Kidney epithelial cell (primary cell): ENCODE measurements at regions not wholly inside any gene's neighbourhood (a gene's known extent, or its start where the extent isn't known, plus 50 kb on each side); places are given as distances from the start of the nearest gene placed in this dataset.

Experiments
- DNase-seq: peaks from one replicate; pipeline ENCODE4 v3.0.0-alpha.2; 2010; ENCODE audit warnings: low read depth
- H3K27me3 ChIP-seq: 2 replicates; pipeline ENCODE4 v1.6.0; 2011; ENCODE audit warnings: low read length; ENCODE audit not compliant: control insufficient read depth, insufficient read depth
- H3K36me3 ChIP-seq: 2 replicates; pipeline ENCODE4 v1.5.1; 2011; ENCODE audit warnings: low read length; ENCODE audit not compliant: control insufficient read depth, insufficient read depth
- H3K4me3 ChIP-seq: 2 replicates; pipeline ENCODE4 v1.5.1; 2011; ENCODE audit warnings: low read depth, mild to moderate bottlenecking, control low read depth, low read length
- CTCF ChIP-seq: IDR thresholded peaks from 2 replicates; pipeline ENCODE4 v1.5.1; 2011; ENCODE audit warnings: mild to moderate bottlenecking, moderate library complexity, low read length, control low read depth, inconsistent platforms; ENCODE audit not compliant: insufficient read depth, poor library complexity, severe bottlenecking

- DNase-seq = no peak
- H3K27me3 ChIP-seq = no peaks in the 10 kb centered on the region
- no peak for TF ChIP-seq CTCF
- no peaks in the 10 kb centered on the region for H3K36me3 ChIP-seq
- no peak overlapping the region for H3K4me3 ChIP-seq
Observed at GRCh38 chr2:77604953-77605929, 83.1 kb upstream of the LRRTM4 start.

GRCh38 chr2:77608510-77608909 is 86.3 kb upstream of the LRRTM4 start:
- Histone ChIP-seq H3K4me3 (no peak overlapping the region), H3K27me3 (no peaks in the 10 kb centered on the region), H3K36me3 (no peaks in the 10 kb centered on the region)
- no peak for TF ChIP-seq CTCF
- no peak for DNase-seq

- H3K27me3 ChIP-seq = no peaks in the 10 kb centered on the region
- no peak overlapping the region for H3K4me3 ChIP-seq
- TF ChIP-seq CTCF = no peak
- DNase-seq = no peak
- no peaks in the 10 kb centered on the region for H3K36me3 ChIP-seq
Observed at GRCh38 chr2:77629539-77629938, 107.4 kb upstream of the LRRTM4 start.

GRCh38 chr2:77631007-77631406 is 108.8 kb upstream of the LRRTM4 start:
- no peak for TF ChIP-seq CTCF
- no peaks in the 10 kb centered on the region for H3K36me3 ChIP-seq
- no peak overlapping the region for H3K4me3 ChIP-seq
- DNase-seq = no peak
- H3K27me3 ChIP-seq = no peaks in the 10 kb centered on the region

GRCh38 chr2:77633601-77634000 is 111.4 kb upstream of the LRRTM4 start:
- Histone ChIP-seq H3K36me3 (no peaks in the 10 kb centered on the region), H3K27me3 (no peaks in the 10 kb centered on the region), H3K4me3 (no peak overlapping the region)
- DNase-seq = no peak
- TF ChIP-seq CTCF = no peak
